A549 (cell line): ENCODE measurements at regions not wholly inside any gene's neighbourhood (a gene's known extent, or its start where the extent isn't known, plus 50 kb on each side); places are given as distances from the start of the nearest gene placed in this dataset.

Experiments used
- CHD4 ChIP-seq: fragments of 200-600 bp; sonication (generic); IDR thresholded peaks from 2 replicates; pipeline ENCODE4 v1.6.1; 2016; ENCODE audit warnings: antibody characterized with exemption, mild to moderate bottlenecking, borderline replicate concordance
- KDM1A ChIP-seq: fragments of 200-600 bp; sonication (generic); IDR thresholded peaks from 2 replicates; pipeline ENCODE4 v1.6.1; 2016; ENCODE audit warnings: low read depth, mild to moderate bottlenecking
- MAFK ChIP-seq: fragments of 450-650 bp; IDR thresholded peaks from 2 replicates; pipeline ENCODE4 v1.6.1; 2014; ENCODE audit not compliant: partially characterized antibody
- MYC ChIP-seq: IDR thresholded peaks from 2 replicates; pipeline ENCODE4 v1.6.1; 2012; ENCODE audit warnings: mild to moderate bottlenecking, inconsistent platforms, low read length, improper control_type of control experiment, borderline replicate concordance
- PHF8 ChIP-seq: fragments of 200-600 bp; sonication (generic); IDR thresholded peaks from 2 replicates; pipeline ENCODE4 v1.6.1; 2016; ENCODE audit warnings: low read depth, mild to moderate bottlenecking, antibody characterized with exemption, moderate library complexity, borderline replicate concordance
- POLR2A ChIP-seq: IDR thresholded peaks from 2 replicates; pipeline ENCODE4 v1.6.1; 2012; ENCODE audit warnings: mild to moderate bottlenecking, low read length
- SMC3 ChIP-seq: fragments of >200 bp; sonication (Bioruptor Twin); formaldehyde crosslinking; IDR thresholded peaks from 3 replicates; pipeline ENCODE4 v1.6.1; 2018; ENCODE audit warnings: inconsistent platforms
- TF ChIP-seq, protein P1 (sequence below): fragments of >200 bp; sonication (Bioruptor Twin); formaldehyde crosslinking; IDR thresholded peaks from 3 replicates; pipeline ENCODE4 v1.5.1; 2016
- TF ChIP-seq, protein P2 (sequence below): fragments of 450-650 bp; IDR thresholded peaks from 2 replicates; pipeline ENCODE4 v1.6.1; 2014; ENCODE audit warnings: antibody characterized with exemption

DNA sequence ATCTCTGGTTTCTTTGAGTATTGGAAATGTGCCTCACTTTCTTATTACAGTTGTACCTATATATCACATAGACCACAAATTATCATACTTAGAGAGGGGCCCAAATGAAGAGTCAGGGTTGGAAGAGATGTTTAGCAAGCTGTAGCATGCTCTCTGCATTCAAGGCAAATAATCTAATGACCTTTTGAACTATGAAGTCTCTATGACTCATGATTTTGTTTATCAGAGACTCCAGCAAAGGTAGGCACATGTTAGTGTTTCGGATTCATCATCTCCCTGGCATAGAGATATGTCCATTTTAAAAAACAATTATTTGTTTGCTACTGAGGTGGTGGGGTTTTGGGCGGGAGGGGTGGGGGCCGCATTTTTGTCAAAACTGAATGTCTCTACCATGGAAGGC lies 2000.1 kb downstream of the EFNA5 start:
- TF ChIP-seq, protein P1, sequence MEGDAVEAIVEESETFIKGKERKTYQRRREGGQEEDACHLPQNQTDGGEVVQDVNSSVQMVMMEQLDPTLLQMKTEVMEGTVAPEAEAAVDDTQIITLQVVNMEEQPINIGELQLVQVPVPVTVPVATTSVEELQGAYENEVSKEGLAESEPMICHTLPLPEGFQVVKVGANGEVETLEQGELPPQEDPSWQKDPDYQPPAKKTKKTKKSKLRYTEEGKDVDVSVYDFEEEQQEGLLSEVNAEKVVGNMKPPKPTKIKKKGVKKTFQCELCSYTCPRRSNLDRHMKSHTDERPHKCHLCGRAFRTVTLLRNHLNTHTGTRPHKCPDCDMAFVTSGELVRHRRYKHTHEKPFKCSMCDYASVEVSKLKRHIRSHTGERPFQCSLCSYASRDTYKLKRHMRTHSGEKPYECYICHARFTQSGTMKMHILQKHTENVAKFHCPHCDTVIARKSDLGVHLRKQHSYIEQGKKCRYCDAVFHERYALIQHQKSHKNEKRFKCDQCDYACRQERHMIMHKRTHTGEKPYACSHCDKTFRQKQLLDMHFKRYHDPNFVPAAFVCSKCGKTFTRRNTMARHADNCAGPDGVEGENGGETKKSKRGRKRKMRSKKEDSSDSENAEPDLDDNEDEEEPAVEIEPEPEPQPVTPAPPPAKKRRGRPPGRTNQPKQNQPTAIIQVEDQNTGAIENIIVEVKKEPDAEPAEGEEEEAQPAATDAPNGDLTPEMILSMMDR = no peak
- TF ChIP-seq CHD4 = no peak
- TF ChIP-seq, protein P2, sequence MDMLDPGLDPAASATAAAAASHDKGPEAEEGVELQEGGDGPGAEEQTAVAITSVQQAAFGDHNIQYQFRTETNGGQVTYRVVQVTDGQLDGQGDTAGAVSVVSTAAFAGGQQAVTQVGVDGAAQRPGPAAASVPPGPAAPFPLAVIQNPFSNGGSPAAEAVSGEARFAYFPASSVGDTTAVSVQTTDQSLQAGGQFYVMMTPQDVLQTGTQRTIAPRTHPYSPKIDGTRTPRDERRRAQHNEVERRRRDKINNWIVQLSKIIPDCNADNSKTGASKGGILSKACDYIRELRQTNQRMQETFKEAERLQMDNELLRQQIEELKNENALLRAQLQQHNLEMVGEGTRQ = no peak
- TF ChIP-seq PHF8 = no peak
- no peak for TF ChIP-seq MYC
- TF ChIP-seq SMC3 = no peak
- TF ChIP-seq POLR2A = no peak
- TF ChIP-seq KDM1A = no peak
- no peak for TF ChIP-seq MAFK
